ENCODE measurements at regions not wholly inside any gene's neighbourhood (a gene's known extent, or its start where the extent isn't known, plus 50 kb on each side); places are given as distances from the start of the nearest gene placed in this dataset.

GRCh38 chr6:169893624-169894023 is 142.2 kb downstream of the ERMARD start:
- TF ChIP-seq ZNF274 (IDR thresholded peaks at IDR 0.05; ENCODE audit: low read depth, low read length) (no peak), YY1 (IDR thresholded peaks at IDR 0.05; ENCODE audit: insufficient read depth, insufficient read length) (no peak), SUZ12 (IDR thresholded peaks at IDR 0.05; ENCODE audit: extremely low read depth, insufficient read depth, insufficient read length) (no peak)

Measured in NT2/D1 (cell line).